AG04449 (cell line): ENCODE measurements at regions not wholly inside any gene's neighbourhood (a gene's known extent, or its start where the extent isn't known, plus 50 kb on each side); places are given as distances from the start of the nearest gene placed in this dataset.

Experiments used
- CTCF ChIA-PET: fragments of 350-600 bp; formaldehyde crosslinking; extraction: SDS; loops from one replicate; lab custom pipeline; 2021; ENCODE audit warnings: antibody characterized with exemption; lab: Yijun Ruan, JAX
- POLR2A ChIA-PET: fragments of 400-600, 350-600 bp; formaldehyde crosslinking; extraction: SDS; loops from one replicate; lab custom pipeline; 2020; ENCODE audit warnings: antibody characterized with exemption, inconsistent platforms; lab: Yijun Ruan, JAX
- DNase-seq: peaks from one replicate; pipeline ENCODE4 v3.0.0-alpha.2; 2010; ENCODE audit warnings: low read depth, low spot score
- H3K4me3 ChIP-seq: 2 replicates; pipeline ENCODE4 v1.5.1; 2011; ENCODE audit warnings: low read depth, mild to moderate bottlenecking, control low read depth, low read length
- CTCF ChIP-seq: IDR thresholded peaks from one replicate; pipeline ENCODE4 v1.5.1; 2011; ENCODE audit warnings: mild to moderate bottlenecking, moderate library complexity, low read length, control low read depth, inconsistent platforms; ENCODE audit not compliant: insufficient read depth; ENCODE audit errors: missing control alignments

GRCh38 chr6:105646391-105646867 lies 243.5 kb upstream of the PREP start:
- no peak for TF ChIP-seq CTCF
- CTCF ChIA-PET: interaction anchor here (1.3 kb wide), 1 partner anchor 9 kb away, joined by 4 read pairs; no protein-coding TSS in a partner anchor
- DNase-seq: no peak
- no peak overlapping the region for H3K4me3 ChIP-seq
- POLR2A ChIA-PET: no interaction called here

DNA sequence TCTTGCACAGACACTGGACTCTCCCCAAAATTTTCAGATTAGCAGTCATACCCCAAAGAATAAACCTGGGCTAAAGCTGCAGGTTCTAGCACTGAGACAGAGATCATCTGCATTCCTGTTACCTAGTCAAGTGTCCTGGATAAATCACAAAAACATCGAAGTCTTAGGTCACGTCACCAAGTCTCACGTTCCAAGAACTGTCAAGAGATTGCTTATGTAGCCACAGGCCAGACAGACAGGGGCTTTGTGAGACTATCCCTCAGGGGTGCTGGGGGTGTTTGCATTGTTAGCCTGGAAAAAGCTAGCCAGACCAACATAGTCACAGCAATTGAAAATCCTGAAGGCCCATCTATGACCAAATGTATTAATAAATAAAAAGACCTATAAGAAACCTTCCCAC lies 243.1 kb upstream of the PREP start:
- CTCF ChIA-PET: interaction anchor here (1.3 kb wide), 1 partner anchor 10 kb away, joined by 4 read pairs; no protein-coding TSS in a partner anchor
- POLR2A ChIA-PET: no interaction called here
- H3K4me3 ChIP-seq: no peak overlapping the region
- no peak for TF ChIP-seq CTCF
- no peak for DNase-seq

DNA sequence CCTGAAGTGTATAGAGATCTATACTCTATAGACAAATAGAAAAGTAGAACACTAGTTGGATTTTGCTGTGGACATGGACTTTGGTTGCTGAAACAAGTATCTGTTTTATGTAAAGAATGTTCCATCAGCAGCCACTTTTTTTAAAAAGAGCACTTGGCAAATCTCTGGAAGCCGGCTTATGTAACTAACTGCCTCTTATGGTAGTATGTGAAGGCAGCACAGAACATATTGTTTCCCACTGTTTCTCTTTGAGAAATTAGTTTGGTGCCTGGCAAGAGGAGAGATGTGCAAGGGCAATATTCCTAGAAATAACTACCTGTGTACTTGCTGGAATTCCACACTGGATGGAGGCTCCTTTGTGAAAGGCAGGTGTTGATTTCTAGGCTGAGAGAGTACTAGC lies 242.3 kb upstream of the PREP start:
- no peak for TF ChIP-seq CTCF
- DNase-seq: no peak
- ChIA-PET POLR2A (no interaction called here), CTCF (no interaction called here)
- H3K4me3 ChIP-seq: no peak overlapping the region

DNA sequence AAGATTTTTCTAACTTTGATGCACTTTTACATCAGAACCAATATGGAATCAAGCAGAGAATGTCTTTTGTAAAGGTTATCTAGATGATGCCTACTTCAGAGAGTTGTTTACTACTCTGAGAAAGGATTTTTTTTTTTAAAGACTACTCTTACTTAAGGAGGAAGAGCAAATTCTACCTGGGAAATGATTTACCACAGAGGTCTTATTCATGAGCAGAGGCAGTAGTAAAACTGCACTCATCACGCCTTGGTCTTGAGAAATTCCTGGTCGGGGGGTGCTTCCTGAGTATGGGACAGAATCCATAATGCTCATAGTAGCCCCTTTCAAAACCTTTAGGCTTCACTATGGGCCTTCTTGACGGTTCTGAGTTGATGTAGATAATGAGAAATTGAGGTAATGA lies 241.8 kb upstream of the PREP start:
- CTCF ChIA-PET: no interaction called here
- no peak for DNase-seq
- no peak overlapping the region for H3K4me3 ChIP-seq
- no peak for TF ChIP-seq CTCF
- POLR2A ChIA-PET: no interaction called here

GRCh38 chr6:105644073-105644489 lies 241.2 kb upstream of the PREP start:
- no peak for TF ChIP-seq CTCF
- ChIA-PET POLR2A (no interaction called here), CTCF (no interaction called here)
- DNase-seq: no peak
- H3K4me3 ChIP-seq: no peak overlapping the region

GRCh38 chr6:105642708-105643107 lies 239.8 kb upstream of the PREP start:
- peak; percentile 34 for DNase-seq
- POLR2A ChIA-PET: no interaction called here
- H3K4me3 ChIP-seq: no peak overlapping the region
- CTCF ChIA-PET: no interaction called here
- TF ChIP-seq CTCF: no peak
